Stimulated activated CD8-positive, alpha-beta memory T cell treated with anti-CD3 and anti-CD28 coated beads, Interleukin-7, amount 100 ng/mL, for 1 hour (primary cell): ENCODE measurements at regions not wholly inside any gene's neighbourhood (a gene's known extent, or its start where the extent isn't known, plus 50 kb on each side); places are given as distances from the start of the nearest gene placed in this dataset.
A peak's percentile ranks its signal among the peaks of the same experiment; 100 is the strongest.

Source experiments
- DNase-seq, 2 donors: peaks; one replicate each; pipeline ENCODE4 v3.0.0-alpha.2; 2020; ENCODE audit warnings: low read depth in 2 of 2

GRCh38 chr9:693201-694091 lies 148.1 kb upstream of the DMRT1 start:
- no peak for DNase-seq

- DNase-seq = no peak
Observed at GRCh38 chr9:694092-694402, 147.4 kb upstream of the DMRT1 start.

GRCh38 chr9:694403-695154 lies 146.9 kb upstream of the DMRT1 start:
- DNase-seq = no peak

DNA sequence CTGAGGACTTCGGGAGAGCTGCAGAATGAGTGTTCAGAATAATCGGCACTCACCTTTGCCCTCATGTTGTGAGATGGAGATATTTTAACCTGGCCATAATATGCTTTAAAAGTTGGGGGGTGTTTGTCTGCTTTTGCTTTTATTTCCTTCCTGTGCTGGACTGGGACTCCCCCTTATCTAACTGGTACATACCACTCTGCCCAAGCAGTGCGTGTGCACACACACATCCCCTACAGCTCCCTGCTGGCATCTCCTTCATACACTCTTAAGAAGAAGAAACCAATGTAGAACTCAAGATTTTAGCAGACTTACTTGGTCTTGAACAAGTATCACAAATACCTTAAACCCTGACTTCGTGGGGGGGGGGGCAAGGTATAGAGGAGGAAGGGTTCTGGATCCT lies 146.2 kb upstream of the DMRT1 start:
- DNase-seq = no peak

DNA sequence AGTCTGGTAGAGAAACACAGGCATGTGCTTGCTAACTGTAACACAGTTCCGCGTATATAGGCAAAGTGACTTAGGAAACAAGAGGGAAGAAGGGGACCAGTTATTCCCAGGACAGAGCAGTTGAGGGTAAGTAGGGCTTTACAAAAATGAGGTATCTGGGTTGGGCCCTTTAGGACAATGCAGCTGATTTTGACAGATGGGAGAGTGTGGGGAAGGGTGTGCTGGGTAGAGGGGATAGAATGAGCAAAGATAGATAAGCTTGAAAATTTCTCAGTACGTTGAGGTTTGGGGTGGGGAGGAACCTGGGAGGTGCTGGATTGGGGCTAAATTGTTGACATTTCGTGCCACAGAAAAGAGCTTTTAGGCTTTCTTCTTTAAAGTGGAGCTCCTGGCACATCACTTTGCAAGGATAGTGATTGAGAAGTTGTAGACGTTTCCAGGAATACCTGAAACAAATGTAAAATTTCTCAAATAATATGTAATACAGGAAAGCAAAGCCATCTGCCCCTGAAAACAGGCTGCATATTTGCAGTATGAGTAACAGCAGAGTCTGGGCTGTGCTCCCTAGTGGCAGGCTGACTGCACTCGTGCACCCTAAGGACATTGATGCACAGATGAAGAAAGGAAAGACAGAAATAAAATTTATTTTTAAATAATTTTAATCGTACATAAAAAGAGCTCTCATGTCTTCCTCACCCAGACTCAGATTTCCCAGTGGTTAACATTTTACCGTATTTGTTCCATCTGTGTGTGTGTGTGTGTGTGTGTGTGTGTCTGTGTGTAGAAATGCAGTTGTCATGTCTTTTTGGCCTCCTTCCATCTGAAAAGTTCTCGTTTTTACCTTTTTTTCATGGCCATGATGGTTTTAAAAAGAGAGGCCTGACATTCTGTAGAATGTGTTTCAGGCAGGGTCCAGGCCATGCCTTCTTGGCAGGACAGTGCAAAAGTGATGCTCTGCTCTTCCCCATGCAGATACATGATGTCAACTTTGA lies 144.9 kb upstream of the DMRT1 start:
- DNase-seq = no peak

DNA sequence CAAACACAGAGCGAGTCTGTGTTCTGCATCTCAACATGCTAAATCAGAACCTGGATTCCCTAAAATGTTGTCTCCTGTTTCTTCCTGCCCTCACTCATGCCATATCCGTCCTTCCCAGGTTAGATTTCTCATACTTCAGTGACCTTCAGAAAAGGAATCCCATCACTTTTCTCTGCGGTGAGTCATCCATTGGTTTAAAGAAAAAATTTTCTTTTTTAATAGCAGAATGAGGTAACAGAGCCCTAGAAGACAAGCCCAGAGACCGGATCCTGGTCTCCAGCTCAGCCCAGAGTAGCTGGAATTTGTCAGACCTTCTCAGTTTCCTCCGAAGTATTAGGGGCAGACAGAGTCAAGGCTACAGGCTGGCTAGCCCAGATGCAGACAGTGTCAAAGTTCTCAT lies 143.2 kb upstream of the DMRT1 start:
- DNase-seq = no peak

DNA sequence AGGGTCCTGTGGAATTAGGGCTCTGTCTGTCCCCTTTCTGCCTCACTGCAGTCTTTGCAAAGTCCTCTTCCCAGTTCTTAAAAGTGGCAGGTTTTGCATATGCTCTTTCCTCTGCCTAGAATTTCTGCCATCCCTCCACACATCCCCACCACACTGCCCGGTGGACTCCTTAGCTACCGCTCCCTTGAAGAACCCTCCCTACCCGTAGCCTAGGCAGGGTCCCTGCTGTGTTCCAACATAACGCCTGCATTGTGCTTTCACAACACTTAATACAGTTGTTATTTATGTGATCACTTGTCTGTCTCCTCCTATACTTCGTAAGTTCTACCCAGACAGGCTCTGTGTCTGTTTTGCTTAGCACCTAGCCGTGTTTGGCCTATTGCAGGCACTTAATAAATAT lies 142.5 kb upstream of the DMRT1 start:
- no peak for DNase-seq

DNA sequence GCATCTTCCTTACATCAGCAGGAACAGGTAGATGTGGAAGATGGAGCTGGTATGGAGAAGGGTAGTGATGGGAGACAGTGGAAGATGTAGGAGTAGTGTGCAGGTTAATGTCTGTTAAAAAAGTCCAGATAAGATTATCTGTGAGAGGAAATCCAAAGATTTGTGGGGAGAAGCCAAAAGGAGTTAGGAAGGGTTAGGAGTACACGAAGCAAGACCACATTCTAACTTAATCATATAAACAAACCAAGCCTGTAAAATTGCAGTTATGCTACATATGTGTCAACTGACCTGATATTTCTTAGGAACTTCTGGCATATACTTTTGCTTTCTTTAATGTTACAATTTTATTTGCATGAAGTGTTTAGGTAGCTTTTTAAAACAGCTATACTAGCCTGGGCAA lies 142.1 kb upstream of the DMRT1 start:
- DNase-seq = no peak

- no peak for DNase-seq
Observed at GRCh38 chr9:700365-701282, 140.9 kb upstream of the DMRT1 start.

DNA sequence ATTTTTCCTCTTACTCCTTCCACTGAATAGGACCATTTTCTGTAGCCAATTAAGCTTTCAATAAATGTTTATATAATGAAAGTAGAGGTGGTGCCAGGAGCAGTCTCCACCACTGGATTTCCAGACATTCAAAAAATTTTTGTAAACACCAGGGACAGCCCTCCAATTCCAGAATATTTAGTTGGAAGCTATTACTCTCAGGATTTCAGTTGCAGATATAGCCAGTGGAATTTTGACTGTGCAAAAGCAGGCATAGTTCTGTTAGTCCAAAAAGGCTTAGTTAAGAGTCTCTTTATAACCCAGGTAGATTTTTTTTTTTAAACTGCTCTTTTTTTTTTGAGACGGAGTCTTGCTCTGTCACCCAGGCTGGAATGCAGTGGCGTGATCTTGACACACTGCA lies 138.1 kb upstream of the DMRT1 start:
- no peak for DNase-seq

DNA sequence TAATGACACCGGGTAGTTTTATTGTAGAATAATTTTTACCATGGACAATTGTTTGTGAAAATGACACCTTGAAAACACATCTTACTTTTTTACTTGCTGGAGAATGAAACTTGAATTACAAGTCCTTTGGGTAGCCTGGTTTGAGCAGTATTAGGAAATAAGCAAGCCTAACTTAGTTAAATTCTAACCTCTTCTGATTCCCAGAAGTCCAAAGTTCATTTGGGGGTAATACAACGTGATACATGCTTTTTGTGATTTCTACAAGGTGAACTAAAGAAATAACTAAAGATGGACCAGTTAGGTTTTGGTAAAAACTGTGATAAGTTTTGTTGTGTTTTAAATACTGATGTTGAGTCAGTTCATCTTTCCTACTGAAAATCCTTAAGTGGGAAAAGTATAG lies 135.4 kb upstream of the DMRT1 start:
- DNase-seq = no peak

GRCh38 chr9:706606-707459 lies 134.7 kb upstream of the DMRT1 start:
- peak in 1 of 2 donors; percentile 2 for DNase-seq

DNA sequence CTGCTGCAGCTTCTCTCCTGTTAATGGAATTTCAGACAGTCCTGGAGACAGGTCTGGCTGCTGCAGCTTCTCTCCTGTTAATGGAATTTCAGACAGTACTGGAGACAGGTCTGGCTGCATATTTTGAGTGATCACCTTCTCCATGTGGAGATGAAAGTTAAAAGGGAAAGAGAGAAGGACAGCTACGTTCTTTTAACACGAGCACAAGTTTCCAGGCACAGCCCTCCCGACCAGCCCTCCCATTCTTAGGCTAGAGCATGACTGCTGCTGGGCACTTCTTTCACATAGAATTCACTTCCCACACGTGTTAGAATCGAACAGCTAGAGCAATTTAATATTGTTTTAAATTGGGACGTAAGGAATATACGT lies 133.3 kb upstream of the DMRT1 start:
- no peak for DNase-seq

DNA sequence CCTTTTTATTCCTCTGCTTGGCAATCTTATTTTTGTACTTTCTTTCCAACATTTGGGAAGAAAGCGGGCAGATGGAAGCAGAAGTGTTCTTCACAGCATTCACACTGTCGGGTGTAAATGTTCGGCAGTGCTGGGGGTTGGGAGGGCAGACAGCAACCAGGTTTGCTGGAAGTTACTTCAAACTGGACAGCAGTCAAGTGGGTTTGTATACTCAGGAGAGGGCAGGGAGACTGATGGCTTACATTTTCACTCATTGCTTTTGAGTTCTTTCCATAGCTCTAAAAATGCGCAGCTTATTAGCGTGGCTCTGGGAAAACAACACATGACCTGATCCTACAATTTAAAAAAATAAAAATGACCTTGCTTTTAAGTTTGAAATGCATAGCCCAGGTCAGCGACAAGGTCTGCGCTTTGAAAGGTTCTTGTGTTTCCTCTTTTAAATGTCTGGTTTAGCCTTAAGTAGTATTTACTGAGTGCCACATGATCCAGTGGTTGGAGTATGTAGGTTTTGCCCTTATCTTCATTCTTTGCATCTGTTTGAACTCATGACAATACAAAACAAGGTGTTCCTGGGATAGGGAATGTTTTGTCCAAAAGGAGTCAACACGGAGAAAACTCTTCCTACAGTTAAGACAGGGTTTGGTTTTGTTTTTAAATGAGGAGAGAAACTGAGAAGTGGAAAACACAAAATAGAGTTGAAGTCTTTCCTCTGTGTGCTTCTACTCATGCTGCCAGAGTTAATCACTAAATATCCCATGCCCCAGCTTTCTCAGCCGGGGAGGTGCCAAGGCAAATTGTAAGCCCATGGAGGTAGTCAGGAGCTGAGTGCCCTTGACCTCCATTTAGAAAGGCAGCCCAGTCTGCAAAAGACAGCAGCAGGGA lies 132.7 kb upstream of the DMRT1 start:
- DNase-seq = no peak

- DNase-seq = no peak
Observed at GRCh38 chr9:710951-711745, 130.3 kb upstream of the DMRT1 start.

DNA sequence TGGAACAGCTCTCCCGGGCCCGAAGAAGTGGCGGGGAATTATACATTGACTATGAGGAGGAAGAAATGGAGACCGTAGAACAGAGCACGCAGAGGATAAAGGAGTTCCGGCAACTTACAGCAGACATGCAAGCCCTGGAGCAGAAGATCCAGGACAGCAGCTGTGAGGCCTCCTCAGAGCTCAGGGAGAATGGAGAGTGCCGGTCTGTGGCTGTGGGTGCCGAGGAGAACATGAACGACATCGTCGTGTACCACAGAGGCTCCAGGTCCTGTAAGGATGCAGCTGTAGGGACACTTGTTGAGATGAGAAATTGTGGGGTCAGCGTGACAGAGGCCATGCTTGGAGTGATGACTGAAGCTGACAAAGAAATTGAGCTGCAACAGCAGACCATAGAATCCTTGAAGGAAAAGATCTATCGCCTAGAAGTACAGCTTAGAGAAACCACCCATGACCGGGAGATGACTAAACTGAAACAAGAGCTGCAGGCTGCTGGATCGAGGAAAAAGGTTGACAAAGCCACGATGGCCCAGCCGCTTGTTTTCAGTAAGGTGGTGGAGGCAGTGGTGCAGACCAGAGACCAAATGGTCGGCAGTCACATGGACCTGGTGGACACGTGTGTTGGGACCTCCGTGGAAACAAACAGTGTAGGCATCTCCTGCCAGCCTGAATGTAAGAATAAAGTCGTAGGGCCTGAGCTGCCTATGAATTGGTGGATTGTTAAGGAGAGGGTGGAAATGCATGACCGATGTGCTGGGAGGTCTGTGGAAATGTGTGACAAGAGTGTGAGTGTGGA lies 129.5 kb upstream of the DMRT1 start:
- DNase-seq = no peak

DNA sequence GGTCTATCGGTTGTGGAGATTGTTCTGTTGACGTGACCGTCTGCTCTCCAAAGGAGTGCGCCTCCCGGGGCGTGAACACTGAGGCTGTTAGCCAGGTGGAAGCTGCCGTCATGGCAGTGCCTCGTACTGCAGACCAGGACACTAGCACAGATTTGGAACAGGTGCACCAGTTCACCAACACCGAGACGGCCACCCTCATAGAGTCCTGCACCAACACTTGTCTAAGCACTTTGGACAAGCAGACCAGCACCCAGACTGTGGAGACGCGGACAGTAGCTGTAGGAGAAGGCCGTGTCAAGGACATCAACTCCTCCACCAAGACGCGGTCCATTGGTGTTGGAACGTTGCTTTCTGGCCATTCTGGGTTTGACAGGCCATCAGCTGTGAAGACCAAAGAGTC lies 128.9 kb upstream of the DMRT1 start:
- no peak for DNase-seq

- no peak for DNase-seq
Observed at GRCh38 chr9:713091-713490, 128.4 kb upstream of the DMRT1 start.
